ENCODE measurements at regions not wholly inside any gene's neighbourhood (a gene's known extent, or its start where the extent isn't known, plus 50 kb on each side); places are given as distances from the start of the nearest gene placed in this dataset.

DNA sequence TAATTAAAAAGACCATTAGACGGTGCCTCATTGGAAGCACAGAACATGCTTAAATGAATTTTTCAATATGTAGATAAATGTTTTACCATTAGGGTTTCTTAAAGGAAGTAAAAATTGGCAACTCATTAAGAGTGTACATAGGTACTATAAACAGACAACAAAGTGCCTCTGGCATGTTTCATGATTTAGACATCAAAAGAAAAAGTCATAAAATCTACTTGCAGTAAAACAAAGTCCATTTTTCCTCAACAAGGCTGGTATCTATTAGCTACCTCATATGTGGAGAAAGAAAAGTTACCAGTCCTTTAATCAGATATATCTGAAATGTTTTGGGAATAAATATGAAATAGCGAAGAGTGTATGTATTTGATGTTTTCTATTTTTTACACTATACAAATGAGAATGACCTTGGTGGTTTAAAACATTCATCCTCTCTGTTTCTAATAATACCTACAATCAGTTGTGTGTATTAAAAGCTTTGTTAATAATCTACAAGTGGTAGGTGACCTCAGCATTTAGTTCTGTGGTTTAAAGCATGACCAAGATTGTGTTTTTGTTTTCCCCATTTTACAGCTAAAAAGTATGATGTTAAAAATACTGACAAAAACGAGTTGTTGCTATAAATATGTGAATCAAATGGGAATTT is 87.5 kb downstream of the HDGFL1 start:
- no peak overlapping the region for H3K4me3 ChIP-seq (ENCODE audit: low read depth, low read length)
- TF ChIP-seq, protein P1, sequence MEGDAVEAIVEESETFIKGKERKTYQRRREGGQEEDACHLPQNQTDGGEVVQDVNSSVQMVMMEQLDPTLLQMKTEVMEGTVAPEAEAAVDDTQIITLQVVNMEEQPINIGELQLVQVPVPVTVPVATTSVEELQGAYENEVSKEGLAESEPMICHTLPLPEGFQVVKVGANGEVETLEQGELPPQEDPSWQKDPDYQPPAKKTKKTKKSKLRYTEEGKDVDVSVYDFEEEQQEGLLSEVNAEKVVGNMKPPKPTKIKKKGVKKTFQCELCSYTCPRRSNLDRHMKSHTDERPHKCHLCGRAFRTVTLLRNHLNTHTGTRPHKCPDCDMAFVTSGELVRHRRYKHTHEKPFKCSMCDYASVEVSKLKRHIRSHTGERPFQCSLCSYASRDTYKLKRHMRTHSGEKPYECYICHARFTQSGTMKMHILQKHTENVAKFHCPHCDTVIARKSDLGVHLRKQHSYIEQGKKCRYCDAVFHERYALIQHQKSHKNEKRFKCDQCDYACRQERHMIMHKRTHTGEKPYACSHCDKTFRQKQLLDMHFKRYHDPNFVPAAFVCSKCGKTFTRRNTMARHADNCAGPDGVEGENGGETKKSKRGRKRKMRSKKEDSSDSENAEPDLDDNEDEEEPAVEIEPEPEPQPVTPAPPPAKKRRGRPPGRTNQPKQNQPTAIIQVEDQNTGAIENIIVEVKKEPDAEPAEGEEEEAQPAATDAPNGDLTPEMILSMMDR (IDR thresholded peaks at IDR 0.05; ENCODE audit: borderline replicate concordance, insufficient read depth, low read depth, low read length) = no peak

DNA sequence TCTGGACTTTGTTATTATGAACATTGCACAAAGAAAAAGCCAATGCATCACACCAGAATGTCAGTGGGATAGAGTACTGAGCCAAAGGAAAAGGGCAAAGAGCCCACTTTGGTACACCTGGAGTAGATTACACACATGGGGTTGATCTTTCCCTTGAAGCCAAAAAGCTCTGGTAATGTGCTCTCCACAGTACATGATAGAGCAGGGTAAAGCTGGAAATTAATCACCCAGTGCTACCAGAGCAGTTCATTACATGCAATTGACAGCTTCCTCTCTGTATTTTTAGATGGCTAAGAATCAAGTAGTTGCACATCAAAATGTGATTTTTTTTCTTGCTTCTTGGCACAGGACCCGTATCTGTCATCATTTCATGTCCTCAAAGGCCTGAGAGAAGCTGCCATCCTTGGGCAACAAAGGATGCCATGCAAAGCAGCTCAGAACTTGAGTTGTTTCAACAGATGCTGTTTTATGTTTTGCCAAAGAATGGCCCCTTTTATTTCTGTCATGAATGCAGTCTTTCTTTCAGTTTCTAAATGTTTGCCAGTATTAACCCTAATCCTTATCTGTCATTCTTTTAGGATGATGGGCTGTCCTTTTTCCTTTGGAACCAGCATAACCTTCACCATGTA is 88.1 kb downstream of the HDGFL1 start:
- no peak overlapping the region for H3K4me3 ChIP-seq (ENCODE audit: low read depth, low read length)
- TF ChIP-seq, protein P1 (IDR thresholded peaks at IDR 0.05; ENCODE audit: borderline replicate concordance, insufficient read depth, low read depth, low read length) = no peak

DNA sequence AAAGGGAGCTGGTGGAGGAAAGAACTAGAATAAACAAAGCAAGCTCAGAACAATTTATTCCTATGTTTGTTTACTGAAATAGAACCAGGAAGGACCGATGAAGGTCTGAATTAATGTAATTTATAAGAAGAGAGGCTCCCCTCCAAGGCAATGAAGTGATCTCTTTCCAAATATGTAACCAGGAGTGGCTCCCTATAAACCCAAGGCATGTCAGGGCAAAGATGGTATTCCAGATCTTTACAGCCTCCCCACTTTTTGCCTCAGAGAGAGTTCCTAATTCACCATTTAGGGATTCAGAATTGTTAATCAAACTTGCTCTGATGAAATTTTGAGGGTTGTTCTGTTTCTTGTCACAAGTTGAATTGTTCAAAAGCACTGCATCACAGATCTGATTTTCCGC is 88.8 kb downstream of the HDGFL1 start:
- H3K4me3 ChIP-seq (ENCODE audit: low read depth, low read length) = no peak overlapping the region
- TF ChIP-seq, protein P1 (IDR thresholded peaks at IDR 0.05; ENCODE audit: borderline replicate concordance, insufficient read depth, low read depth, low read length) = no peak

DNA sequence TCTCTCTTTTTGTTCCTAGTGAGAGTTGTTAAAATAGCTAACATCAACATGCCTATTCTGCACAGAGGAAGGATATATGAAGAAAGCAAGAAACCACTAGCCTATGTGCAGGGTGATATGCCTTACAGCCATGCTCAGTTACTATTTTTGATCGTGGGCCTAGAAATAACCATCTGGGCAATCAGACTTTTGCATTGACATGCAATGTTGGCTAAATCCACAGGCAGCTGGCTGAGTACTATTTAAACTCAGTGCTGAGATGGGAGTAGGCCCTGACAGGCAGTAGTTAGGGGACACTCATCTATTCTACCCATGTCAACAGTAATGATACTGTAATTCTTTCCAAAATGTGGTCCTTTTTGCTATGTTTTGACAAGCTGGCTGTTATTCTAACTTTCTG is 89.6 kb downstream of the HDGFL1 start:
- TF ChIP-seq, protein P1 (IDR thresholded peaks at IDR 0.05; ENCODE audit: borderline replicate concordance, insufficient read depth, low read depth, low read length) = no peak
- H3K4me3 ChIP-seq (ENCODE audit: low read depth, low read length) = no peak overlapping the region

DNA sequence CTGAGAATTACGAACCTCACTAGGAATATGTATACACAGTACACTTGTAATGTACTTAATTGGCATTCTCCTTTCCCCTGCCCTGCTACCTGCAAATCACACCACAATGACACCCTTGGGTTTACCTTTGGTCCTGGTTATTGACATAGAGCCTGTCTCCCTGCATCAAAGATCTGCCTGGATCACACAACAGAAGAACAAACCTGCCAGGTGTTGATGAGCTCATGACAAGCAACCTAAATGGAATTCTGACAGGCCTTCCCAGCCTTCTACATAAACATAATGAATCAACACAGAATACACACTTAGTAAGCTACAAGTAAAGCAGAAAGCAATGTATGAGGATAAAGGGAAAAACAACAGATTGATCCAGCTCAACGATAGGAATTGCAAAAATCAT is 95.6 kb downstream of the HDGFL1 start:
- no peak overlapping the region for H3K4me3 ChIP-seq (ENCODE audit: low read depth, low read length)
- TF ChIP-seq, protein P1 (IDR thresholded peaks at IDR 0.05; ENCODE audit: borderline replicate concordance, insufficient read depth, low read depth, low read length) = no peak

DNA sequence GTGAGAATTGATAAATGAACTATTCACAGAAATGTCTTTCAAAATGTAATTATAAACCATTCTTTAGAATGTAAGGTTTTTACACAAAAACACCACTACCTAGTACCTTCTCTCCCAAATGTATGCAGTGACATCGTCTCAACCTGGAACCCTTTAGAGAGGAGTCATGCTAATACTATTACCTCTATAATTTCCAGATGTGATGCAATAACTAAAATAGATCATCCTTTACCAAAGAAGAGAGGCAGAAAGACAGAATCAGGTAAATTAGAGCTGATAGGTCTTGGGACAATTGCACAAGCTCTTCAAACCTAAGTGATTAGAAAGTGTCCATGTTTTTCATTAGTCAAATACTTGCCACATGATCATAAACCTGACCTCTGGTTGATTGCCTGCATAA is 96.7 kb downstream of the HDGFL1 start:
- no peak overlapping the region for H3K4me3 ChIP-seq (ENCODE audit: low read depth, low read length)

More for the DNA sequence above, 96.7 kb downstream of the HDGFL1 start:
- TF ChIP-seq, protein P1 (IDR thresholded peaks at IDR 0.05; ENCODE audit: borderline replicate concordance, insufficient read depth, low read depth, low read length) = no peak

Data from GM12875 (cell line).